Endothelial cell of umbilical vein (primary cell): ENCODE measurements at regions not wholly inside any gene's neighbourhood (a gene's known extent, or its start where the extent isn't known, plus 50 kb on each side); places are given as distances from the start of the nearest gene placed in this dataset.

ENCODE experiments used
- BruUV-seq: library from RNA; stranded (reverse); fragments of 400-500 nt; replicated peaks from 2 replicates; lab custom pipeline; 2021; lab: Mats Ljungman, UMichigan
- CTCF ChIA-PET: fragments of 300-600, 350-600 bp; sonication (Branson Sonifier 250); formaldehyde crosslinking; loops from one replicate; lab custom pipeline; 2021; ENCODE audit warnings: antibody characterized with exemption, inconsistent platforms; lab: Charles Lee
- POLR2A ChIA-PET: fragments of 300-600, 350-600 bp; sonication (Branson Sonifier 250); formaldehyde crosslinking; loops from one replicate; lab custom pipeline; 2021; ENCODE audit warnings: antibody characterized with exemption, inconsistent platforms; lab: Charles Lee
- DNase-seq: peaks from one replicate; pipeline ENCODE4 v3.0.0-alpha.2; 2011; ENCODE audit warnings: low read depth, low spot score
- FAIRE-seq: peaks from 2 replicates; lab custom pipeline; 2011; peaks lifted over from hg19 to GRCh38; lab: Jason Lieb, UNC
- H2AFZ ChIP-seq: 2 replicates; pipeline ENCODE4 v1.6.0; 2012; ENCODE audit warnings: low read depth, low read length, control low read depth, inconsistent platforms
- H3K27ac ChIP-seq: 2 replicates; pipeline ENCODE4 v1.5.1; 2011; ENCODE audit warnings: low read depth, mild to moderate bottlenecking, control low read depth, low read length, moderate library complexity; ENCODE audit not compliant: insufficient read depth
- H3K27me3 ChIP-seq, 2 experiments: 2 replicates each; pipeline versions ENCODE4 v1.6.0 to v1.6.1; 2011; ENCODE audit warnings: low read length in 2 of 2, mixed read lengths in 1 of 2; ENCODE audit not compliant: control insufficient read depth in 2 of 2, insufficient read depth in 2 of 2
- H3K36me3 ChIP-seq, 2 experiments: 2 replicates in 1 of 2; 3 replicates in 1 of 2; pipeline ENCODE4 v1.5.1; 2011; ENCODE audit warnings: low read length in 2 of 2, mild to moderate bottlenecking in 1 of 2, moderate library complexity in 1 of 2; ENCODE audit not compliant: control insufficient read depth in 2 of 2, insufficient read depth in 2 of 2; ENCODE audit errors: extremely low read depth in 1 of 2
- H3K4me1 ChIP-seq: 3 replicates; pipeline ENCODE4 v1.5.1; 2011; ENCODE audit warnings: mild to moderate bottlenecking, low read length; ENCODE audit not compliant: control insufficient read depth, insufficient read depth; ENCODE audit errors: extremely low read depth
- H3K4me2 ChIP-seq: 2 replicates; pipeline ENCODE4 v1.6.1; 2011; ENCODE audit warnings: low read length, control low read depth, mixed read lengths; ENCODE audit not compliant: insufficient read depth
- H3K4me3 ChIP-seq, 3 experiments: fragments of 200-600 bp in 1 of 3; sonication (generic), shearing (Covaris generic) in 1 of 3; replicated peaks in 1 of 3; 2 replicates each; pipeline ENCODE4 v1.5.1; 2011 to 2016; ENCODE audit warnings: control low read depth in 3 of 3, low read length in 3 of 3, mild to moderate bottlenecking in 2 of 3, inconsistent platforms in 1 of 3, low read depth in 1 of 3, moderate library complexity in 1 of 3; ENCODE audit not compliant: insufficient read depth in 1 of 3
- H3K79me2 ChIP-seq: 2 replicates; pipeline ENCODE4 v1.6.0; 2012; ENCODE audit warnings: low read length, inconsistent platforms; ENCODE audit not compliant: control insufficient read depth, insufficient read depth
- H3K9ac ChIP-seq: replicated peaks from 2 replicates; pipeline ENCODE3; 2011; ENCODE audit warnings: low read length, control low read depth; ENCODE audit not compliant: insufficient read depth; ENCODE audit errors: extremely low read depth
- H3K9me1 ChIP-seq: replicated peaks from 3 replicates; pipeline ENCODE4 v1.6.0; 2011; ENCODE audit warnings: mild to moderate bottlenecking, low read length; ENCODE audit not compliant: control insufficient read depth, insufficient read depth; ENCODE audit errors: extremely low read depth
- H3K9me3 ChIP-seq: replicated peaks from 2 replicates; pipeline ENCODE4 v1.5.1; 2012; ENCODE audit warnings: low read length, inconsistent platforms; ENCODE audit not compliant: control insufficient read depth, insufficient read depth
- H4K20me1 ChIP-seq: replicated peaks from 2 replicates; pipeline ENCODE3; 2011; ENCODE audit warnings: mild to moderate bottlenecking, low read length; ENCODE audit not compliant: control insufficient read depth, insufficient read depth; ENCODE audit errors: extremely low read depth
- EZH2 ChIP-seq: IDR thresholded peaks from 2 replicates; pipeline ENCODE4 v1.6.1; 2012; ENCODE audit warnings: borderline replicate concordance, low read depth, mild to moderate bottlenecking, moderate library complexity, low read length, inconsistent platforms; ENCODE audit not compliant: severe bottlenecking
- JUN ChIP-seq: IDR thresholded peaks from 2 replicates; pipeline ENCODE4 v1.6.1; 2011; ENCODE audit warnings: borderline replicate concordance, low read depth; ENCODE audit not compliant: insufficient read length, insufficient read depth
- MYC ChIP-seq: IDR thresholded peaks from one replicate; pipeline ENCODE4 v1.6.1; 2011; ENCODE audit warnings: mild to moderate bottlenecking, low read depth, low read length
- POLR2A ChIP-seq: IDR thresholded peaks from 2 replicates; pipeline ENCODE4 v1.6.1; 2012; ENCODE audit warnings: low read depth, mild to moderate bottlenecking, control low read depth, low read length
- POLR2AphosphoS5 ChIP-seq: IDR thresholded peaks from 2 replicates; pipeline ENCODE4 v1.6.1; 2012; ENCODE audit warnings: low read depth, mild to moderate bottlenecking, control low read depth, low read length, moderate library complexity; ENCODE audit not compliant: insufficient read depth
- dilution Hi-C: fragments of 300-500 bp; cut with MboI; formaldehyde crosslinking; loops from one replicate; pipeline ENCODE4 v1.15.0; 2019; ENCODE audit warnings: low sequenced_read_pairs; ENCODE audit not compliant: extremely low pct_ligation_motif_present
- intact Hi-C: fragments of 100-400 bp; cut with micrococcal nuclease; formaldehyde crosslinking; loops from one replicate; pipeline ENCODE4 v1.10.0; 2022
- TF ChIP-seq, protein P1 (sequence below): IDR thresholded peaks from 2 replicates; pipeline ENCODE4 v1.6.1; 2011; ENCODE audit not compliant: insufficient read depth, insufficient read length
- TF ChIP-seq, protein P2 (sequence below), 2 donors: IDR thresholded peaks; 1 replicate in 1 of 2; 2 replicates in 1 of 2; pipeline ENCODE4 v1.5.1; 2011; ENCODE audit warnings: low read length in 2 of 2, mild to moderate bottlenecking in 2 of 2, moderate library complexity in 2 of 2, control low read depth in 1 of 2, inconsistent platforms in 1 of 2, low read depth in 1 of 2; ENCODE audit not compliant: insufficient read depth in 1 of 2; ENCODE audit errors: extremely low read depth in 1 of 2

DNA sequence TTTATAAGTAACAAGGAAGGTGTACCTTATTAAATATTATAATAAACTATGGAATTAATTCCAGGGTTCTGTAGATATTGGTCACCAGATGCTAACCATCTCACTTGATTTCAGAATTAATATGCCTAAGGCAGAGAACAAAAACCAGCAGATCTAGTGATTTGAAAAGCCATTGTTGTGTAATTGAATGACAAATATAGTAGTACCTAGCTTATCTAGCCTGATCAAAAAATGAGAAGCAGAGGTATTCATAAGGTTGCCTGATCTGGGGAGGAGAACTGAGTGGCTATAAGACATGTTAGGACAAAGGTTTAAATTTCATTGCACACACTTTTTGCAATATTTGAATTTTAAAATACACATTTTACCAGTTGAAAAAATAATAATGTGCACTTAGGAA, 132.0 kb upstream of the UBE2E3 start:
- Histone ChIP-seq H3K36me3 (no peaks in the 10 kb centered on the region), H4K20me1 (no peaks in the 10 kb centered on the region), H3K4me3 (no peak overlapping the region), H2AFZ (no peak overlapping the region), H3K9me1 (no peaks in the 10 kb centered on the region), H3K9me3 (no peaks in the 10 kb centered on the region), H3K4me1 (no peaks in the 10 kb centered on the region), H3K27ac (no peak overlapping the region), H3K79me2 (no peaks in the 10 kb centered on the region), H3K27me3 (no peaks in the 10 kb centered on the region), H3K4me2 (no peak overlapping the region), H3K9ac (no peak overlapping the region)
- no TSS peak for BruUV-seq
- intact Hi-C loops (no loop called here), dilution Hi-C loops (no loop called here)
- DNase-seq, result no peak
- ChIA-PET POLR2A (no interaction called here), CTCF (interaction anchor here (1.7 kb wide), 1 partner anchor 19 kb away, joined by 5 read pairs; no protein-coding TSS in a partner anchor)
- no peak for FAIRE-seq
- TF ChIP-seq POLR2AphosphoS5 (no peak), JUN (no peak), POLR2A (no peak), EZH2 (no peak), MYC (no peak)
- TF ChIP-seq, protein P1, sequence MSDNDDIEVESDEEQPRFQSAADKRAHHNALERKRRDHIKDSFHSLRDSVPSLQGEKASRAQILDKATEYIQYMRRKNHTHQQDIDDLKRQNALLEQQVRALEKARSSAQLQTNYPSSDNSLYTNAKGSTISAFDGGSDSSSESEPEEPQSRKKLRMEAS, result no peak
- TF ChIP-seq, protein P2, sequence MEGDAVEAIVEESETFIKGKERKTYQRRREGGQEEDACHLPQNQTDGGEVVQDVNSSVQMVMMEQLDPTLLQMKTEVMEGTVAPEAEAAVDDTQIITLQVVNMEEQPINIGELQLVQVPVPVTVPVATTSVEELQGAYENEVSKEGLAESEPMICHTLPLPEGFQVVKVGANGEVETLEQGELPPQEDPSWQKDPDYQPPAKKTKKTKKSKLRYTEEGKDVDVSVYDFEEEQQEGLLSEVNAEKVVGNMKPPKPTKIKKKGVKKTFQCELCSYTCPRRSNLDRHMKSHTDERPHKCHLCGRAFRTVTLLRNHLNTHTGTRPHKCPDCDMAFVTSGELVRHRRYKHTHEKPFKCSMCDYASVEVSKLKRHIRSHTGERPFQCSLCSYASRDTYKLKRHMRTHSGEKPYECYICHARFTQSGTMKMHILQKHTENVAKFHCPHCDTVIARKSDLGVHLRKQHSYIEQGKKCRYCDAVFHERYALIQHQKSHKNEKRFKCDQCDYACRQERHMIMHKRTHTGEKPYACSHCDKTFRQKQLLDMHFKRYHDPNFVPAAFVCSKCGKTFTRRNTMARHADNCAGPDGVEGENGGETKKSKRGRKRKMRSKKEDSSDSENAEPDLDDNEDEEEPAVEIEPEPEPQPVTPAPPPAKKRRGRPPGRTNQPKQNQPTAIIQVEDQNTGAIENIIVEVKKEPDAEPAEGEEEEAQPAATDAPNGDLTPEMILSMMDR (IDR thresholded peaks at IDR 0.05; ENCODE audit: extremely low read depth in 1 of 2, insufficient read depth in 1 of 2, low read depth in 1 of 2, low read length in 2 of 2), result no peak
